Transverse colon (tissue), 4 donors: ENCODE measurements at regions not wholly inside any gene's neighbourhood (a gene's known extent, or its start where the extent isn't known, plus 50 kb on each side); places are given as distances from the start of the nearest gene placed in this dataset.
"Not testable (repeated sequence)": the region's sequence is repeated elsewhere in the genome, so short reads cannot be mapped to it uniquely, and the experiment has no call there.

Experiments used
- DNase-seq: peaks from one replicate; pipeline ENCODE4 v3.0.0-alpha.2; 2019
- H3K27ac ChIP-seq, 4 donors: fragments of 200-600 bp; sonication (generic); 2 replicates each; pipeline ENCODE4 v1.5.1; 2016 to 2018; ENCODE audit warnings: inconsistent platforms in 4 of 4
- H3K27me3 ChIP-seq: fragments of 200-600 bp; sonication (generic); 2 replicates; pipeline ENCODE4 v1.5.1; 2017; ENCODE audit warnings: inconsistent platforms
- H3K36me3 ChIP-seq, 4 donors: fragments of 200-600 bp; sonication (generic); 2 replicates each; pipeline ENCODE4 v1.5.1; 2017 to 2019; ENCODE audit warnings: inconsistent platforms in 4 of 4
- H3K4me1 ChIP-seq, 4 donors: fragments of 200-600 bp; sonication (generic); 2 replicates each; pipeline ENCODE4 v1.5.1; 2017 to 2020; ENCODE audit warnings: inconsistent platforms in 4 of 4
- H3K4me3 ChIP-seq, 4 donors: fragments of 200-600 bp; sonication (generic); 1 replicate in 1 of 4; 2 replicates in 3 of 4; pipeline versions ENCODE4 v1.5.1 to v1.6.1; 2017 to 2019; ENCODE audit warnings: inconsistent platforms in 4 of 4
- H3K9me3 ChIP-seq, 2 donors: fragments of 200-600 bp; sonication (generic); 2 replicates each; pipeline ENCODE4 v1.5.1; 2017 to 2019; ENCODE audit warnings: inconsistent platforms in 2 of 2
- EP300 ChIP-seq: sonication (generic); formaldehyde crosslinking; IDR thresholded peaks from one replicate; pipeline ENCODE4 v1.6.1; 2017; ENCODE audit warnings: antibody characterized with exemption, low read depth
- POLR2A ChIP-seq: fragments of 450-650 bp; IDR thresholded peaks from one replicate; pipeline ENCODE4 v1.6.1; 2016; ENCODE audit warnings: antibody characterized with exemption, mild to moderate bottlenecking, moderate library complexity
- POLR2AphosphoS5 ChIP-seq, 3 donors: sonication (generic); formaldehyde crosslinking; IDR thresholded peaks; one replicate each; pipeline ENCODE4 v1.6.1; 2016; ENCODE audit warnings: antibody characterized with exemption in 3 of 3
- WGBS, 2 donors: methylation state at CpG; one replicate each; pipeline ENCODE4 v1.1.5; 2018; ENCODE audit warnings: low coverage in 1 of 2; 5-methylcytosine and 5-hydroxymethylcytosine counted together
- in situ Hi-C, 4 donors: fragments of 200-750 bp; cut with MboI; loops; one replicate each; pipeline versions ENCODE4 v1.15.0 to v1.15.1; 2017; ENCODE audit warnings: low sequenced_read_pairs in 3 of 4, low pct_ligation_motif_present in 1 of 4, low pct_unique_long_range_greater_than_20kb in 1 of 4
- intact Hi-C: fragments of 100-400 bp; cut with DNase I; formaldehyde crosslinking; loops from one replicate; pipeline ENCODE4 v1.15.1; 2023; ENCODE audit warnings: low total_unique reads
- TF ChIP-seq, protein P1 (sequence below), 5 experiments: fragments of 200-600 bp in 3 of 5; fragments of 450-650 bp in 2 of 5; sonication (generic) in 3 of 5; IDR thresholded peaks; 1 replicate in 2 of 5; 2 replicates in 3 of 5; pipeline ENCODE4 v1.5.1; 2016 to 2017; ENCODE audit warnings: antibody characterized with exemption in 5 of 5, inconsistent platforms in 3 of 5, mild to moderate bottlenecking in 2 of 5, moderate library complexity in 1 of 5

DNA sequence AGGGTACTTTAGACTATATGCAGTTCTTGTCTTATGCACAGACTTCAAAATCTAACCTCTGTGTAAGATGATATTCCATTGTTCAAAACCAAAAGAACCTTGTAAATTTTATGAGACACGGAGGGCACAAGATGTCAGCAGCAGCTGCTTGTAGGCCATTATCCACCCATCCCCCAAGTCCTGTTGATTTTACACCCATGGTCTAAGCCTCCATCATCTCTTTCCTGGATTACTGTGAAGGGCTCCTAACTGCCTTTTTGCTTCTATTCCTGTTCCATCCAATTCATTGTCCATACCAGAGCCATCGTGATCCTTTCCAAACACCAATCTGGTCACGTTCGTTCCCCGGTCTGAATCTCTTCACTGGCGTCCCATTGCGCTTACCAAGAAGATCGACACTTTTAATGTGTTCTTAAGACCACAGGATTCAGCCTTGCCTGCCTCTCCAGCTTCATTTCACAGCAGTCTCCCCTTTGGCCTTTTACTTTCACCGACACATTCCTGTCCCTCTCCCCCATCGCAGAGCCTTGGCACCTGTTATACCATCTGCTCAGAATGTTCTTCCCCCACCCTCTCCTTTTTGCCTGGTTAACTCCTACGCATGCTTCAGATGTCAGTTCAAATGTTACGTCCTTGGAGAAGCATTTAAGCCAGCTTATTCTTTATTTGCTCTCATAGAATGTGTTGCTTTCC is 107.3 kb upstream of the POU3F1 start:
- Histone ChIP-seq H3K36me3 (no peaks in the 10 kb centered on the region), H3K4me3 (no peak overlapping the region), H3K27me3 (peaks cover 17% of the 10 kb centered on the region), H3K9me3 (peaks cover 0 to 5% of the 10 kb centered on the region in 2 donors), H3K27ac (no peak overlapping the region), H3K4me1 (no peaks in the 10 kb centered on the region)
- intact Hi-C loops: no loop called here
- TF ChIP-seq, protein P1, sequence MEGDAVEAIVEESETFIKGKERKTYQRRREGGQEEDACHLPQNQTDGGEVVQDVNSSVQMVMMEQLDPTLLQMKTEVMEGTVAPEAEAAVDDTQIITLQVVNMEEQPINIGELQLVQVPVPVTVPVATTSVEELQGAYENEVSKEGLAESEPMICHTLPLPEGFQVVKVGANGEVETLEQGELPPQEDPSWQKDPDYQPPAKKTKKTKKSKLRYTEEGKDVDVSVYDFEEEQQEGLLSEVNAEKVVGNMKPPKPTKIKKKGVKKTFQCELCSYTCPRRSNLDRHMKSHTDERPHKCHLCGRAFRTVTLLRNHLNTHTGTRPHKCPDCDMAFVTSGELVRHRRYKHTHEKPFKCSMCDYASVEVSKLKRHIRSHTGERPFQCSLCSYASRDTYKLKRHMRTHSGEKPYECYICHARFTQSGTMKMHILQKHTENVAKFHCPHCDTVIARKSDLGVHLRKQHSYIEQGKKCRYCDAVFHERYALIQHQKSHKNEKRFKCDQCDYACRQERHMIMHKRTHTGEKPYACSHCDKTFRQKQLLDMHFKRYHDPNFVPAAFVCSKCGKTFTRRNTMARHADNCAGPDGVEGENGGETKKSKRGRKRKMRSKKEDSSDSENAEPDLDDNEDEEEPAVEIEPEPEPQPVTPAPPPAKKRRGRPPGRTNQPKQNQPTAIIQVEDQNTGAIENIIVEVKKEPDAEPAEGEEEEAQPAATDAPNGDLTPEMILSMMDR (IDR thresholded peaks at IDR 0.05): no peak
- TF ChIP-seq POLR2AphosphoS5 (IDR thresholded peaks at IDR 0.05): no peak
- no peak for TF ChIP-seq POLR2A
- no peak for TF ChIP-seq EP300
- WGBS, 2 donors: 69 to 72% methylated on average over 7 to 12 of the region's 12 CpGs
- DNase-seq: no peak
- in situ Hi-C loops: no loop called here

DNA sequence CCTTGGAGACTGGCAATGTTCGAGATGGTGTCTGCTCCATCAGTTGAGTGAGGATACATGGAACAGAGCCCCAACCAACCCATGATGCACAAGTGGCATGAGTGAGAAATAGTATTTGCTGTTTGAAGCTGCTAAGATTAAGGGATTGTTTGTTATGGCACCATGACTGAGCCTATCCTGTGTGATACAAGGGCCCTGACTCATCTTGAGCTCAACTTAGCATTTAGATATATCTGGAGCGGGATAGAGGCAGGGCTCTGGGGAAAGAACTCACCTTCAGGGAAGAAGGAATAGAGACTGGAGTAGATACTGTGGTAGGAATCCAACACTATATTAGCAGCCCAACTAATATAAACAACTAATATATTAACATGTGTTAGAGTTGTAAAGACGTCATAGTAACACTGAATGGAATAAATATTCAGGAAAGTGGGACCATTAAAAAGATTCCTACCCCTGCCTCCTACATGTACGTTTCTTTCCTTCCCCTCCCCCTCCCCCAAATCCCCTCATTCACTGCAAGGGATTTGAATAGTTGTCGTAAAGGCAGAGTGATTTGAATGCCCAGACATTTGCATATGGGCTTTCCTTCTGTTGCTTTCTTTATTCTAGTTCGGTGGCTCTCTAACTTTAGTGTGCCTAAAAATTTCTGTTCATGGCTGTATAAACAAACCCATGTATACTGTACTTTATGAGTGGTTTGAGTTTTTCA is 106.6 kb upstream of the POU3F1 start:
- Histone ChIP-seq H3K27me3 (peaks cover 17% of the 10 kb centered on the region), H3K9me3 (peaks cover 0 to 5% of the 10 kb centered on the region in 2 donors), H3K4me3 (no peak overlapping the region), H3K27ac (no peak overlapping the region), H3K4me1 (no peaks in the 10 kb centered on the region), H3K36me3 (no peaks in the 10 kb centered on the region)
- no peak for DNase-seq
- in situ Hi-C loops (no loop called here), intact Hi-C loops (no loop called here)
- 29 to 38% methylated on average over 4 to 6 of the region's 6 CpGs for WGBS, 2 donors
- TF ChIP-seq EP300: no peak
- no peak for TF ChIP-seq POLR2AphosphoS5 (IDR thresholded peaks at IDR 0.05)
- no peak for TF ChIP-seq POLR2A
- TF ChIP-seq, protein P1 (IDR thresholded peaks at IDR 0.05): no peak

DNA sequence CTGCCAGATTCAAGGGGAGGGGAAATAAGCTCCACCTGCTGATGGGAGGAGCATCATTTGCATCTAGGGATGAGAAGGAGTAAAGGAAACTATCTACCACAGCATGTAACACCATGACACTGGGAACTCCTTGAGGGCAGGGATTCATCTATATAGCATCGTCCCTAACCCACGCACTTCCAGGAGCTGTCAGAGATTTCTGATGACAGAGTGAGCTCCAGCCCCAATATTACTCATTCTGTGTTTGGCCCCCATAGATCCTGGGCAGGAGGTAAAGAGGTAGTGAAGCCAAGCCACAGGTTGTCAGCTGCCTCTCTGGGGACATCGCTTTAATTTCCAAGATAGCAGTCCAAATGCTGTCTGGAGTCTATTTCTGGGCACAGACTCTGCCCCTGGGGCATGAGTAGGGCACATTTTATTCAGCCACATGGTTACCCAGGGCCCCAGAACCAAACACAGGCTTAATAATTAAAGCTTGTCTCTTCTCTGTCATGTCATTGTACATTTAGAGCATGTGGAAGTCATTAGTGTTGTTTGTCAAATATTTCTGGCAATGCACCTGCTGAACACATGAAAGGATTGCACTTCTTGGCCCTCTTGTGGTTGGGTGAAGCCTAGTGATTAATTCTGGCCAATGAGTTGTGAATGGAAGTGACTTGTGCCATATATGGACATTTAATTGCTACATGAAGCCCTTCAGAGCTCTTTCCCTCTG is 105.9 kb upstream of the POU3F1 start:
- in situ Hi-C loops (no loop called here), intact Hi-C loops (no loop called here)
- Histone ChIP-seq H3K27ac (no peak overlapping the region), H3K9me3 (peaks cover 0 to 5% of the 10 kb centered on the region in 2 donors), H3K27me3 (peaks cover 17% of the 10 kb centered on the region), H3K4me3 (no peak overlapping the region), H3K36me3 (no peaks in the 10 kb centered on the region), H3K4me1 (no peaks in the 10 kb centered on the region)
- TF ChIP-seq POLR2A (no peak), POLR2AphosphoS5 (IDR thresholded peaks at IDR 0.05) (no peak), EP300 (no peak)
- TF ChIP-seq, protein P1 (IDR thresholded peaks at IDR 0.05): no peak
- DNase-seq: no peak
- 60 to 87% methylated on average over 2 to 3 of the region's 3 CpGs for WGBS, 2 donors

DNA sequence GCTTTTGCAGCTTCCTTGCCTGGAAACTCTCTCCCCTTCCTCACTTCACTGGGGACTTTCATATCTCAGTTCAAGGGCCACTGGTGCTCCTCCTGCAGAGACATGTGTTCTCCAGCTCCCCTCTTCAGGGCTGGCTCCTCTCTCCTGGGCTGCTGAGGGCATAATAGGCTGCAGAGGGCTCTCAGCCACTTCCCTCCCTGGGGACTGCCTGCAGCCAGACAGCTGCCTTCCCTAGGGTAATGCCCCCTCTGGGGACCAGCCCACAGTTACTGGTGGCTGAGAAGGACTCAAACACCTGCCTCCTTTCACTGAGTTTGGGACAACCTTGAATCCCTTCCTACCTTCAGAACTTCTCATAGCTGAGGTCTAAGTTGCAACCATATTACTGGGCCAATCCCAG is 104.8 kb upstream of the POU3F1 start:
- in situ Hi-C loops: no loop called here

DNA sequence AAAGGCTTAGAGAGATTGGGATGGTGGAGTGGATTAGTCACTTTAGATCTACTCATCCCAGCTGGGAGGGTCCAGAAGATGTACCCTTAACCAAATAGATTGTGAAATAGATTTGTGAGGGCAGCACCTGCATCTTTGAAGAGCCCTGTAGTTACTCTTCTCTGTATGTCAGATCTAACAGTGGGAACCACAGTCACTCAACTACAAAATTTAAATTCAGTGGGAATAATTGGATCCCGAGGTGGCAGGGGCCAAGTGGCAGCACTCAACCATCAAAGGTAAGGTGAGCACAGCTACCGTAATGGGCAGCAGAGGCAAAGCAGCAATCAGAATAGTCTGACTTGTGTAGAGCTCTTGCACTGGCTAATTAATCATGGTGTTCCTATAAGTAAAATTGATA is 99.5 kb upstream of the POU3F1 start:
- H3K27me3 ChIP-seq: peaks cover 12% of the 10 kb centered on the region
- H3K9me3 ChIP-seq, H3K27ac ChIP-seq, H3K4me3 ChIP-seq, H3K36me3 ChIP-seq, DNase-seq, in situ Hi-C loops, intact Hi-C loops, H3K4me1 ChIP-seq: not testable (repeated sequence)
- WGBS, 2 donors: 75 to 100% methylated on average over 1 to 2 of the region's 2 CpGs

More for the DNA sequence above, 104.8 kb upstream of the POU3F1 start:
- H3K4me1 ChIP-seq: no peaks in the 10 kb centered on the region
- H3K9me3 ChIP-seq: peaks cover 0 to 5% of the 10 kb centered on the region in 2 donors
- no peaks in the 10 kb centered on the region for H3K36me3 ChIP-seq
- intact Hi-C loops: no loop called here
- no peak for TF ChIP-seq POLR2AphosphoS5 (IDR thresholded peaks at IDR 0.05)
- no peak for DNase-seq
- peaks cover 12% of the 10 kb centered on the region for H3K27me3 ChIP-seq
- no peak overlapping the region for H3K27ac ChIP-seq
- no peak overlapping the region for H3K4me3 ChIP-seq
